Midbrain (tissue), 1 donor: ENCODE measurements at regions not wholly inside any gene's neighbourhood (a gene's known extent, or its start where the extent isn't known, plus 50 kb on each side); places are given as distances from the start of the nearest gene placed in this dataset.
"Not testable (repeated sequence)": the region's sequence is repeated elsewhere in the genome, so short reads cannot be mapped to it uniquely, and the experiment has no call there.

Source experiments
- DNase-seq: peaks from one replicate; lab custom pipeline; 2025; lab: John Stamatoyannopoulos, UW

DNA sequence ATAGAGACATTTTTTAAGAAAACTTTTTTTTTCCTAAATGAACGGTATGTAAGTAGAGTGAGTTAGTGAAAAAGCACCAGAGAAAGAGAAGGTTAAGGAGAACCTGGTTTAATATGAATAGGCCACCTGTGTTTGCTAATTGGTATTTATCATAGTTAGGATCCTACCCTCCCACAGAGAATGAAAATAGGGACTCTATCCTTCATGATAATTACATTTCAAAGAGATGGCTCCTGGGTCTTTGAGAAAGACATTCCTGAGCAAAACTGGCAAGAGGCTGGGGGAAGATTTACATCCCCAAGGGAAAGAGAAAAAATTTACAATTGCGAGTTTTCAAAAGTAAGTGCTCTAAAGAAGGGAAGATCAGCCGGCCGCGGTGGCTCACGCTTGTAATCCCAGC lies 1284.5 kb downstream of the SLITRK1 start:
- DNase-seq, result no peak

DNA sequence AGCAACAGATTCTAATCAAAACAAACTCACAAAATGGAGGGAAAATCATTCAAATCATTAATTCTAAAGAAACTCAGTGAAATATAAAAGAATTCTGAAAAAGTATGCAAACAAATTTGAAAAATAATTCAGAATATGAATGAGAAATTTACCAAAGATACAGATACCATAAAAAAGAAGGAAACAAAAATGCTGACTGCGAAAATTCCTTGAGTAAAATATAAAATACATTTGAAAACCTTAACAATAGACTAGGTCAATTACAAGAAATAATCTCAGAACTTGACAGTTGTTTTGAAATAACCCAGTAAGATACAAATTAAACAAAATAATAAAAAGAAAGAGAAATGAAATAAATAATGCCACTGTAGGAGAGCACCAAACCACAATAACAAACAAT lies 1289.0 kb downstream of the SLITRK1 start:
- no peak for DNase-seq

DNA sequence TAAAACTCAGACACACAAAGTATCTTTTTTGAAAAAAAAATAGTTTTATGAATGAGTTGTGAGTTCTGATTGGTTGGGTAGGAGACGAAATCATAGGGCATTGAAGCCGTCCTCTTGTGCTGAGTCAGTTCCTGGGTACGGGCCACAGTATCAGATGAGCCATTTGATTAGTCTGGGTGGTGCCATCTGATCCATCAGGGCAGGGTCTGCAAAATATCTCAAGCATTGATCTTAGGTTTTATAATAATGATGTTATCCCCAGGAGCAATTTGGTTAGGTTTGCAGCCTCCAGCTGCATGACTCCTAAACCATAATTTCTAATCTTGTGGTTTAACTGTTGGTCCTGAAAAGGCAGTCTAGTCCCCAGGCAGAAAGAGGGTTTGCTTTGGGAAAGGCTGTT lies 1310.6 kb downstream of the SLITRK1 start:
- no peak for DNase-seq

GRCh38 chr13:82569581-82569980 lies 1312.7 kb downstream of the SLITRK1 start:
- DNase-seq, result no peak

DNA sequence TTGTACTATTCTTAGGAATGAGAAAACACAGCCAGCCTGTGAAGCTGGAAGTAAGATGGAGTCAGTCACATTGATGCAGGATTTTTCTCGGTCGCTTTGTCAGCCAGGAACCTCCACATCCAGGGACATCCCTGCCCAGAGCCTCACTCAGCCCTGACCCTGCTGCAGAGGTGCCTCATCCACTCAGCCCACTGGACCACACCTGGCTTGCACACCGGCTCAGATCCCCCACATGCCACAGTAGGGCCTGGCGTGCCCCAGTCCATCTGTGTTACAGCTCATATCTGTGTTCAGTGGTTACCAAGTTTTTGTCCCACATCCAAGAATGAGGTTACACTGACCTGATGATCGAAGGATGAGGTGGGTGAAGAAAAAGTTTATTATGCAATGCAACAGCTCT lies 1315.4 kb downstream of the SLITRK1 start:
- DNase-seq, result no peak

- no peak for DNase-seq
Observed at GRCh38 chr13:82565201-82565600, 1317.1 kb downstream of the SLITRK1 start.

- no peak for DNase-seq
Observed at GRCh38 chr13:82560889-82561288, 1321.4 kb downstream of the SLITRK1 start.

GRCh38 chr13:82522872-82523271 lies 1359.4 kb downstream of the SLITRK1 start:
- no peak for DNase-seq

- no peak for DNase-seq
Observed at GRCh38 chr13:82506805-82507414, 1375.4 kb downstream of the SLITRK1 start.

GRCh38 chr13:82501834-82502233 lies 1380.4 kb downstream of the SLITRK1 start:
- DNase-seq, result no peak

- DNase-seq, result no peak
Observed at GRCh38 chr13:82480415-82480814, 1401.9 kb downstream of the SLITRK1 start.

GRCh38 chr13:82477436-82477835 lies 1404.8 kb downstream of the SLITRK1 start:
- no peak for DNase-seq

GRCh38 chr13:82467626-82468025 lies 1414.6 kb downstream of the SLITRK1 start:
- no peak for DNase-seq

- not testable (repeated sequence) for DNase-seq
Observed at GRCh38 chr13:82459575-82459974, 1422.7 kb downstream of the SLITRK1 start.

GRCh38 chr13:82458169-82458568 lies 1424.1 kb downstream of the SLITRK1 start:
- no peak for DNase-seq

GRCh38 chr13:82457548-82457947 lies 1424.7 kb downstream of the SLITRK1 start:
- DNase-seq, result not testable (repeated sequence)

DNA sequence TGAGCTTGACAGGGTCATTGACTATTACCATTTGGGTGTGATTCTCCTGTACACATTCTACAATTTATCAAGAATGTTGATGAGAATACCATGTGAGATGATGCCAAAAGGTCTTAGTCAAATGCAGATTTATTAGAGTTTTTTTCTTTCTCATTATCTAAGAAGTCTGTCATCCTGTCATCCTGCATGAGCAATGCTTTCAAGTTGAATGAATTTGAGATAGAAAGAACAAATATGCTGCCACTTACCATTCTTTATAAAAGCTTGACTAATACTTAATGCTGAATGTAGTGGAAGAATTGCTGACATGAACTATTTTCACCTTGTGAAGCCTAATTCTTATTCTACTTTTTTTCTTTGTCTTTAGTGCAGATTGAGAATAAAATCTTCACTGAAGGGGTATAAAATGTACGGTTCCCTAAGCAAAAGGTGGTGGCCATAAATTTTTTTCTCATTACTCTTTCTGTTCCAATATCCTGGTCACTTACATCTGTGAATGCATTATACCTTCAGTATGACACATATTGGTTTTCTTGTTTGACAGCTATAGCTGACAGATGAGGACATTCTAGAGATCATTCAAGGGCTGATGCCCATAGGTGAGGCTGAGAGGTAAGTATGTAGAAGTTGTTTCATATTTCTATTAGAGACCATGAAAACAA lies 1434.7 kb downstream of the SLITRK1 start:
- DNase-seq, result no peak

GRCh38 chr13:82439159-82439904 lies 1442.9 kb downstream of the SLITRK1 start:
- no peak for DNase-seq

- no peak for DNase-seq
Observed at GRCh38 chr13:82438320-82438719, 1444.0 kb downstream of the SLITRK1 start.

DNA sequence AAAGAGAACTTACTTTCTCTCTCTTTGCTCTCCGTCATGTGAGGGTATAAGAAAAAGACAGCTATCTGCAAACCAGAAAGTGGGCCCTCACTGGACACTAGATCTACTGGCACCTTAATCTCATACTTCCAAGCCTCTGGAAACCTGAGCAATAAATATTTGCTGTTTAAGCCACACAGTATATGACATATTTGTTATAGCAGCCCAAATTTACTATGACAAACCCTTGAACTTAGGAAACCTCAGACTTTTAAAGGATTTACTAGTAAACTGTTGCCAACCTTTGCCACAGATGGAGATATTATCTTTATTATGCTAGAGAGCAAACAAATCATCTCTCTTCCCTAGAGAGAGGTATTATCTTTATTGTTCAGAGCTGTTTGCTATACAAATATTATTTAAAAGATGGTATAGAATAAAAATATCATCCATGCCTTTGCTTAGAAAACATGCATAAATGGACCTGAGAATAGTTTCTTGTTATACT lies 1446.1 kb downstream of the SLITRK1 start:
- DNase-seq, result no peak

GRCh38 chr13:82432949-82433348 lies 1449.3 kb downstream of the SLITRK1 start:
- no peak for DNase-seq

- DNase-seq, result no peak
Observed at GRCh38 chr13:82412749-82413148, 1469.5 kb downstream of the SLITRK1 start.

- DNase-seq, result no peak
Observed at GRCh38 chr13:82407321-82407720, 1475.0 kb downstream of the SLITRK1 start.
